Heart left ventricle (tissue), 16 donors: ENCODE measurements at regions not wholly inside any gene's neighbourhood (a gene's known extent, or its start where the extent isn't known, plus 50 kb on each side); places are given as distances from the start of the nearest gene placed in this dataset.

Experiments used
- ATAC-seq, 4 donors: fragments of 200-7000 bp; cut with Tn5 transposase; one replicate each; pipeline ENCODE4 v1.9.1; 2020 to 2022; ENCODE audit warnings: moderate library complexity in 4 of 4, mild to moderate bottlenecking in 3 of 4, moderate number of reproducible peaks in 1 of 4
- DNase-seq, 5 donors: peaks; one replicate each; pipeline ENCODE4 v3.0.0-alpha.2; 2020
- H3K27ac ChIP-seq, 12 donors: fragments of 200-600 bp; sonication (generic) in 4 of 12; one replicate each; pipeline versions ENCODE4 v1.5.0 to v1.8.0; 2016 to 2022; ENCODE audit warnings: mild to moderate bottlenecking in 2 of 12
- H3K27me3 ChIP-seq, 9 donors: fragments of 200-600 bp; sonication (generic) in 2 of 9; one replicate each; pipeline versions ENCODE4 v1.5.1 to v1.8.0; 2016 to 2022; ENCODE audit warnings: mild to moderate bottlenecking in 3 of 9
- H3K36me3 ChIP-seq, 9 donors: fragments of 200-600 bp; sonication (generic) in 2 of 9; one replicate each; pipeline versions ENCODE4 v1.5.0 to v1.8.0; 2018 to 2022; ENCODE audit warnings: mild to moderate bottlenecking in 2 of 9
- H3K4me1 ChIP-seq, 12 donors: fragments of 200-600 bp; sonication (generic) in 4 of 12; one replicate each; pipeline versions ENCODE4 v1.5.0 to v1.8.0; 2016 to 2022; ENCODE audit warnings: mild to moderate bottlenecking in 3 of 12
- H3K4me3 ChIP-seq, 12 donors: fragments of 200-600 bp; sonication (generic) in 4 of 12; one replicate each; pipeline versions ENCODE4 v1.5.0 to v1.8.0; 2017 to 2022; ENCODE audit warnings: mild to moderate bottlenecking in 9 of 12, moderate library complexity in 4 of 12
- H3K9me3 ChIP-seq, 12 donors: fragments of 200-600 bp; sonication (generic) in 4 of 12; one replicate each; pipeline versions ENCODE4 v1.5.0 to v1.8.0; 2016 to 2022; ENCODE audit warnings: mild to moderate bottlenecking in 1 of 12
- CTCF ChIP-seq, 12 donors: fragments of 200-600 bp; sonication (generic) in 4 of 12; IDR thresholded peaks; one replicate each; pipeline versions ENCODE4 v1.5.0 to v1.8.0; 2018 to 2022; ENCODE audit warnings: antibody characterized with exemption in 12 of 12, mild to moderate bottlenecking in 5 of 12
- POLR2A ChIP-seq, 2 donors: fragments of 450-650 bp; IDR thresholded peaks; one replicate each; pipeline ENCODE4 v1.6.1; 2017; ENCODE audit warnings: antibody characterized with exemption in 2 of 2, mild to moderate bottlenecking in 2 of 2, moderate library complexity in 2 of 2
- WGBS, 4 donors: extraction: QIAGEN DNeasy Blood & Tissue Kit in 2 of 4; methylation state at CpG; one replicate each; pipeline versions ENCODE4 v1.1.5 to v1.1.7; 2013 to 2018; 5-methylcytosine and 5-hydroxymethylcytosine counted together
- intact Hi-C, 10 donors: fragments of 100-400 bp; cut with DNase I; formaldehyde crosslinking; loops; one replicate each; pipeline versions ENCODE4 v1.11.1 to v1.14.2; 2022
- donor health status: ischemic (EF 13 %, LVEDD 7.1; RV severe dilation, severe dysfunction).
- donor health status: healthy with polysubstance abuse.
- donor health status: DM: no; HTN: yes; CAD: no.
- donor health status: DM: no; HTN: no; CAD: no.
- donor health status: ischemic (EF 25% LVEDD 6.9; RV normal size, moderate dysfunction).
- donor health status: ischemic (EF 25% LVEDD 5.7; RV mildly dilated, moderate dysfunction).
- donor health status: healthy.
- donor health status: DM: yes; HTN: yes; CAD: no.
- donor health status: ischemic (EF 35%, LVEDD 5.7; RV mildly dilated, moderate dysfunction).
- donor health status: nonischemic (EF 11% LVEDD 7.7; RV severe dilation, severe dysfunction).
- donor health status: DM: yes; HTN: yes; CAD: no.
- donor health status: PGD.
- donor health status: ischemic (EF 29% LVEDD 5.4; RV normal size, mild dysfunction).
- donor health status: nonischemic (EF 23%, LVEDD 6.1; RV moderate dilation, normal function).

GRCh38 chr9:108117306-108117705, 627.7 kb upstream of the KLF4 start:
- intact Hi-C loops: no loop called here
- Histone ChIP-seq H3K27me3 (no peaks in the 10 kb centered on the region), H3K36me3 (no peaks in the 10 kb centered on the region), H3K9me3 (no peaks in the 10 kb centered on the region), H3K4me3 (no peak overlapping the region), H3K4me1 (no peaks in the 10 kb centered on the region), H3K27ac (no peak overlapping the region)
- 88 to 94% (median 91%) methylated on average over 2 of the region's 2 CpGs for WGBS, 4 donors
- DNase-seq (no peak), ATAC-seq (no peak)
- TF ChIP-seq POLR2A (IDR thresholded peaks at IDR 0.05) (no peak), CTCF (IDR thresholded peaks at IDR 0.05) (no peak)

GRCh38 chr9:108113596-108113995, 624.0 kb upstream of the KLF4 start:
- TF ChIP-seq CTCF (IDR thresholded peaks at IDR 0.05) (no peak), POLR2A (IDR thresholded peaks at IDR 0.05) (no peak)
- Histone ChIP-seq H3K27ac (peak overlapping the region in 1 of 12 donors; percentile 62), H3K4me1 (no peaks in the 10 kb centered on the region), H3K36me3 (no peaks in the 10 kb centered on the region), H3K4me3 (no peak overlapping the region), H3K9me3 (no peaks in the 10 kb centered on the region), H3K27me3 (no peaks in the 10 kb centered on the region)
- 81 to 87% (median 81%) methylated on average over 2 of the region's 2 CpGs for WGBS, 4 donors
- DNase-seq (no peak), ATAC-seq (peak in 1 of 4 donors; percentile 48)
- intact Hi-C loops: no loop called here

- no peak for TF ChIP-seq CTCF (IDR thresholded peaks at IDR 0.05)
- TF ChIP-seq POLR2A (IDR thresholded peaks at IDR 0.05): no peak
- Histone ChIP-seq H3K36me3 (no peaks in the 10 kb centered on the region), H3K4me1 (no peaks in the 10 kb centered on the region), H3K27ac (no peak overlapping the region), H3K9me3 (no peaks in the 10 kb centered on the region), H3K27me3 (no peaks in the 10 kb centered on the region), H3K4me3 (no peak overlapping the region)
- DNase-seq (no peak), ATAC-seq (no peak)
- 71 to 84% (median 82%) methylated on average over 5 of the region's 5 CpGs for WGBS, 4 donors
- intact Hi-C loops: loop anchor here in 1 of 10 donors (10.0 kb wide), 1 partner anchor 105 kb away; no protein-coding TSS in a partner anchor
Observed at GRCh38 chr9:108109927-108110690, 620.5 kb upstream of the KLF4 start.

- no peak overlapping the region for H3K4me3 ChIP-seq
- WGBS, 4 donors: 50 to 80% (median 69%) methylated on average over 2 of the region's 2 CpGs
- intact Hi-C loops: loop anchor here in 1 of 10 donors (10.0 kb wide), 1 partner anchor 104 kb away; no protein-coding TSS in a partner anchor
- H3K9me3 ChIP-seq: no peaks in the 10 kb centered on the region
- no peak for TF ChIP-seq POLR2A (IDR thresholded peaks at IDR 0.05)
- no peaks in the 10 kb centered on the region for H3K27me3 ChIP-seq
- ATAC-seq (no peak), DNase-seq (no peak)
- no peak overlapping the region for H3K27ac ChIP-seq
- H3K36me3 ChIP-seq: no peaks in the 10 kb centered on the region
- H3K4me1 ChIP-seq: no peaks in the 10 kb centered on the region
Observed at GRCh38 chr9:108108852-108109448, 619.4 kb upstream of the KLF4 start.
